Neuronal stem cell (in vitro differentiated cells): ENCODE measurements at regions not wholly inside any gene's neighbourhood (a gene's known extent, or its start where the extent isn't known, plus 50 kb on each side); places are given as distances from the start of the nearest gene placed in this dataset.

ENCODE experiments used
- DNase-seq: peaks from one replicate; pipeline ENCODE4 v3.0.0-alpha.2; 2013; ENCODE audit warnings: low spot score
- H2AFZ ChIP-seq: one replicate; pipeline ENCODE4 v1.6.1; 2013; ENCODE audit warnings: mild to moderate bottlenecking, low read length, inconsistent platforms
- H2AK5ac ChIP-seq: 2 replicates; pipeline ENCODE4 v1.6.1; 2013; ENCODE audit warnings: low read depth, mild to moderate bottlenecking, inconsistent platforms, low read length, moderate library complexity, mixed read lengths
- H2BK120ac ChIP-seq: 2 replicates; pipeline ENCODE4 v1.6.1; 2013; ENCODE audit warnings: low read depth, mild to moderate bottlenecking, inconsistent platforms, low read length, moderate library complexity, mixed read lengths
- H2BK12ac ChIP-seq: one replicate; pipeline ENCODE4 v1.6.1; 2013; ENCODE audit warnings: low read length, inconsistent platforms
- H2BK15ac ChIP-seq: 2 replicates; pipeline ENCODE4 v1.6.1; 2013; ENCODE audit warnings: mild to moderate bottlenecking, low read length, inconsistent platforms, mixed read lengths
- H2BK5ac ChIP-seq: one replicate; pipeline ENCODE4 v1.6.1; 2013; ENCODE audit warnings: inconsistent platforms, mild to moderate bottlenecking, low read length, moderate library complexity
- H3K14ac ChIP-seq: one replicate; pipeline ENCODE4 v1.6.1; 2013; ENCODE audit warnings: low read length, inconsistent platforms
- H3K18ac ChIP-seq: 2 replicates; pipeline ENCODE4 v1.6.1; 2013; ENCODE audit warnings: low read length, inconsistent platforms
- H3K23ac ChIP-seq: 2 replicates; pipeline ENCODE4 v1.6.1; 2013; ENCODE audit warnings: low read depth, mild to moderate bottlenecking, mixed read lengths, low read length, inconsistent platforms; ENCODE audit not compliant: poor library complexity
- H3K27ac ChIP-seq: replicated peaks from 3 replicates; pipeline ENCODE4 v1.5.1; 2013; ENCODE audit warnings: low read length, inconsistent platforms
- H3K27me3 ChIP-seq, 3 experiments: 2 replicates each; pipeline ENCODE4 v1.6.1; 2013; ENCODE audit warnings: low read length in 3 of 3, mild to moderate bottlenecking in 2 of 3, inconsistent platforms in 1 of 3, low read depth in 1 of 3, mixed read lengths in 1 of 3, moderate library complexity in 1 of 3; ENCODE audit not compliant: control insufficient read depth in 3 of 3, insufficient read depth in 3 of 3
- H3K36me3 ChIP-seq, 2 donors: replicated peaks in 1 of 2; 2 replicates each; pipeline ENCODE4 v1.6.1; 2013; ENCODE audit warnings: low read length in 2 of 2; ENCODE audit not compliant: control insufficient read depth in 2 of 2, insufficient read depth in 2 of 2
- H3K4ac ChIP-seq: 2 replicates; pipeline ENCODE4 v1.6.1; 2013; ENCODE audit warnings: inconsistent platforms, mild to moderate bottlenecking, low read length, moderate library complexity
- H3K4me1 ChIP-seq, 2 donors: 1 replicate in 1 of 2; 2 replicates in 1 of 2; pipeline ENCODE4 v1.6.1; 2013; ENCODE audit warnings: low read length in 2 of 2, low read depth in 1 of 2; ENCODE audit not compliant: control insufficient read depth in 2 of 2, insufficient read depth in 1 of 2
- H3K4me2 ChIP-seq: one replicate; pipeline ENCODE4 v1.6.1; 2013; ENCODE audit warnings: mild to moderate bottlenecking, low read length, inconsistent platforms; ENCODE audit not compliant: insufficient read depth, poor library complexity, severe bottlenecking
- H3K4me3 ChIP-seq, 2 donors: 2 replicates each; pipeline ENCODE4 v1.5.1; 2013; ENCODE audit warnings: low read length in 2 of 2, mild to moderate bottlenecking in 2 of 2, inconsistent platforms in 1 of 2, moderate library complexity in 1 of 2
- H3K79me1 ChIP-seq: one replicate; pipeline ENCODE4 v1.6.1; 2013; ENCODE audit warnings: low read depth, mild to moderate bottlenecking, inconsistent platforms, low read length, moderate library complexity
- H3K9ac ChIP-seq: one replicate; pipeline ENCODE4 v1.6.1; 2013; ENCODE audit warnings: mild to moderate bottlenecking, low read depth, low read length, inconsistent platforms; ENCODE audit not compliant: poor library complexity
- H3K9me3 ChIP-seq, 2 donors: replicated peaks in 1 of 2; 2 replicates each; pipeline versions ENCODE3 to v1.6.1; 2013; ENCODE audit warnings: low read length in 2 of 2, mild to moderate bottlenecking in 2 of 2, inconsistent platforms in 1 of 2, low read depth in 1 of 2, mixed read lengths in 1 of 2, moderate library complexity in 1 of 2; ENCODE audit not compliant: control insufficient read depth in 2 of 2, insufficient read depth in 1 of 2
- H4K8ac ChIP-seq: one replicate; pipeline ENCODE4 v1.6.1; 2013; ENCODE audit warnings: low read depth, mild to moderate bottlenecking, inconsistent platforms, low read length, moderate library complexity
- H4K91ac ChIP-seq: one replicate; pipeline ENCODE4 v1.6.1; 2013; ENCODE audit warnings: low read length, low read depth, mild to moderate bottlenecking, inconsistent platforms; ENCODE audit not compliant: poor library complexity
- WGBS, 2 donors: extraction: QIAGEN DNeasy Blood & Tissue Kit; methylation state at CpG; one replicate each; pipeline ENCODE4 v1.1.7; 2013; ENCODE audit warnings: missing lambda C conversion rate in 2 of 2, mixed read lengths in 1 of 2; ENCODE audit not compliant: insufficient read length in 2 of 2, insufficient replicate concordance in 1 of 2; ENCODE audit errors: extremely low coverage in 2 of 2; 5-methylcytosine and 5-hydroxymethylcytosine counted together

DNA sequence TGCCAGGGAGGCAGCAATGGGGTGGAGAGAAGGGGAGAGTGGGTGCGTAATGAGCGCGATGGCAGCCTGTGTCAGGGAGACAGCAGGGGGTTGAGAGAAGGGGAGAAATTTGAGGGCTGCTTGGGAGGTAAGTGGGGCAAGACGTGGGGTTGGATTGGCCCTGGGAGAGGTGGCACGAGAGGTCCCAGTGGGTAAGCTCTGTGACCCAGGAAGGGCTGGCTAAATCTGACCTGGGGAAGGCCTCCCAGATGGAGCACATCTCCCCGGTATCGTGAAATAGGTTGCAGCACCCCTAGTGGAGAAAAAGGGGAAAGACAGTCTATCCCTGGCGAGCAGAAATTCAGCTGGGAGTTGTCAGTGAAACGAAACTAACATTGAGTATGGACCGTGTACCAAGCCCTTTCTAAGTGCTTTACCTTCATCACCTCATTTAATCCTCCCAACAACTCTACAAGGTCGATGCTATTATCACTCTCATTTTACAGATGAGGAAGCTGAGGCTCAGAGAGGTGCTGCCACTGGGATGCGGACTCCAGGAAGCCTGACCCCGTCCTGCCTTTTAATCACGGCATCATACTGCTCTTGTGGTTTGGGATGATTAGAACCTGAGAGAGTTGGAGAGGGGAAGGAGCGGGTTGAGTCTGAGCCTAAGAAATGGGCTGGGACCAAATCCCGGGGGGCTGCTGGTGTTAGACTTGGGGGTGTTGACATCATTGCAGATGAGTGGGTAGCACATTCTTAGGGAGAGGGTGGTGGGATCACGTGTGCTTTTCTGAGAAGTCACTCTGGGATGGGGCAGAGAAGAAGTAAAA lies 56.6 kb upstream of the RPL11 start:
- DNase-seq, result peak; percentile 70
- peak overlapping the region; percentile 26 for H3K23ac ChIP-seq
- peak overlapping the region; percentile 92 for H2BK15ac ChIP-seq
- H3K36me3 ChIP-seq, result no peaks in the 10 kb centered on the region
- peak overlapping the region; percentile 89 for H2AFZ ChIP-seq
- no peak overlapping the region for H3K9ac ChIP-seq
- H3K79me1 ChIP-seq, result no peaks in the 10 kb centered on the region
- H3K4me2 ChIP-seq, result no peak overlapping the region
- H2BK5ac ChIP-seq, result peak overlapping the region; percentile 63
- peak overlapping the region; percentile 91 for H3K18ac ChIP-seq
- no peak overlapping the region for H4K8ac ChIP-seq
- no peaks in the 10 kb centered on the region for H3K9me3 ChIP-seq
- H2AK5ac ChIP-seq, result peak overlapping the region; percentile 82
- peak overlapping the region; percentile 81 for H4K91ac ChIP-seq
- peaks cover 6 to 16% of the 10 kb centered on the region in 2 donors for H3K4me1 ChIP-seq
- H2BK12ac ChIP-seq, result peak overlapping the region; percentile 8
- no CpG with 5 or more reads among the region's 17 CpGs for WGBS, 2 donors
- peaks cover 0 to 5% (median 0%) of the 10 kb centered on the region in 3 experiments for H3K27me3 ChIP-seq
- no peak overlapping the region for H2BK120ac ChIP-seq
- no peak overlapping the region for H3K14ac ChIP-seq
- H3K4me3 ChIP-seq, result peak overlapping the region in 1 of 2 donors; percentile 43
- no peak overlapping the region for H3K27ac ChIP-seq
- H3K4ac ChIP-seq, result peak overlapping the region; percentile 54

GRCh38 chr1:23634518-23634839 lies 57.1 kb upstream of the RPL11 start:
- no peak for DNase-seq
- Histone ChIP-seq H3K23ac (peak overlapping the region; percentile 26), H4K91ac (peak overlapping the region; percentile 81), H3K14ac (no peak overlapping the region), H2BK12ac (peak overlapping the region; percentile 8), H3K9ac (no peak overlapping the region), H3K4me1 (peaks cover 6 to 16% of the 10 kb centered on the region in 2 donors), H3K4me3 (no peak overlapping the region), H2AK5ac (peak overlapping the region; percentile 82), H3K27ac (no peak overlapping the region), H3K27me3 (peaks cover 0 to 5% (median 0%) of the 10 kb centered on the region in 3 experiments), H3K9me3 (no peaks in the 10 kb centered on the region), H3K36me3 (no peaks in the 10 kb centered on the region), H2BK120ac (no peak overlapping the region), H4K8ac (no peak overlapping the region), H2AFZ (peak overlapping the region; percentile 89), H3K18ac (peak overlapping the region; percentile 91), H2BK15ac (peak overlapping the region; percentile 92), H3K4ac (peak overlapping the region; percentile 54), H2BK5ac (peak overlapping the region; percentile 63), H3K4me2 (no peak overlapping the region), H3K79me1 (no peaks in the 10 kb centered on the region)
- WGBS, 2 donors, result no CpG with 5 or more reads among the region's 2 CpGs

- Histone ChIP-seq H3K14ac (no peak overlapping the region), H3K36me3 (no peaks in the 10 kb centered on the region), H3K4me1 (peaks cover 2 to 10% of the 10 kb centered on the region in 2 donors), H2AK5ac (no peak overlapping the region), H2BK5ac (no peak overlapping the region), H3K9me3 (no peaks in the 10 kb centered on the region), H3K4me3 (no peak overlapping the region), H2BK15ac (no peak overlapping the region), H2BK12ac (no peak overlapping the region), H3K4me2 (no peak overlapping the region), H3K9ac (no peak overlapping the region), H3K79me1 (no peaks in the 10 kb centered on the region), H4K91ac (no peak overlapping the region), H3K18ac (no peak overlapping the region), H3K27me3 (no peaks in the 10 kb centered on the region), H3K4ac (no peak overlapping the region), H3K27ac (no peak overlapping the region), H2AFZ (no peak overlapping the region), H3K23ac (no peak overlapping the region), H4K8ac (no peak overlapping the region), H2BK120ac (no peak overlapping the region)
- DNase-seq, result no peak
- no CpG with 5 or more reads among the region's 2 CpGs for WGBS, 2 donors
Measured at GRCh38 chr1:23632479-23633160, 59.0 kb upstream of the RPL11 start.

DNA sequence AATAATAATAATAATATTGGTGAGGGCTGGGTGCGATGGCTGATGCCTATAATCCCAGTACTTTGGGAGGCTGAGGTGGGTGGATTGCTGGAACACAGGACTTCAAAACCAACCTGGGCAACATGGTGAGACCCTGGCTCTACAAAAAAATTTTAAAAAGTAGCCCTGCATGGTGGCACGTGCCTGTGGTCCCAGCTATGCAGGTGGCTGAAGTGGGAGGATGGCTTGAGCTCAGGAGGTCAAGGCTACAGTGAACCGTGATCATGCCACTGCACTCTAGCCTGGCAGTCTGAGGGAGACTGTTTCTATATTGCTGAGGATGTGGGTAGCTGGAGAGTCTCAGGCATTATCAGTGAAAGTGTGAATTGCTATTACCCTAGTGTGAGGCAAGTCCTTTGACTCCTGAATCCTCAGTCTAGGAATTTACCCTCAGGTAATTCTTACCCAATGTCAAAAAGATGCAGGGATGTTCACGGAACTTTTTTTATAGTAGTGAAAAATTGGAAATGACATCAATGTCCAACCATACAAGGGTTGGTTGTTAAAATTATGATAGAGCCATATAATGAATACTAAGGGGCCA lies 61.8 kb upstream of the RPL11 start:
- Histone ChIP-seq H3K4ac (no peak overlapping the region), H3K27ac (no peak overlapping the region), H2BK15ac (no peak overlapping the region), H3K9ac (no peak overlapping the region), H4K8ac (no peak overlapping the region), H4K91ac (no peak overlapping the region), H2BK120ac (no peak overlapping the region), H3K27me3 (no peaks in the 10 kb centered on the region), H3K4me3 (no peak overlapping the region), H3K9me3 (no peaks in the 10 kb centered on the region), H3K79me1 (no peaks in the 10 kb centered on the region), H3K4me2 (no peak overlapping the region), H3K4me1 (peaks cover 0 to 5% of the 10 kb centered on the region in 2 donors), H2AFZ (no peak overlapping the region), H2BK5ac (no peak overlapping the region), H2BK12ac (peak overlapping the region; percentile 79), H3K23ac (no peak overlapping the region), H3K36me3 (no peaks in the 10 kb centered on the region), H2AK5ac (no peak overlapping the region), H3K18ac (no peak overlapping the region), H3K14ac (no peak overlapping the region)
- no CpG with 5 or more reads among the region's 4 CpGs for WGBS, 2 donors
- DNase-seq, result no peak
